Muscle layer of colon (tissue), 2 donors: ENCODE measurements at regions not wholly inside any gene's neighbourhood (a gene's known extent, or its start where the extent isn't known, plus 50 kb on each side); places are given as distances from the start of the nearest gene placed in this dataset.

ENCODE experiments used
- H3K27ac ChIP-seq: one replicate; pipeline ENCODE4 v1.7.0; 2013; ENCODE audit warnings: low read depth, mild to moderate bottlenecking, low read length, moderate library complexity
- H3K27me3 ChIP-seq, 2 donors: one replicate each; pipeline ENCODE4 v1.7.0; 2013; ENCODE audit warnings: low read length in 2 of 2, mild to moderate bottlenecking in 2 of 2; ENCODE audit not compliant: insufficient read depth in 2 of 2, control insufficient read depth in 1 of 2
- H3K36me3 ChIP-seq: one replicate; pipeline ENCODE4 v1.7.0; 2013; ENCODE audit warnings: mild to moderate bottlenecking, low read length; ENCODE audit not compliant: insufficient read depth
- H3K4me1 ChIP-seq: one replicate; pipeline ENCODE4 v1.7.0; 2013; ENCODE audit warnings: mild to moderate bottlenecking, low read length; ENCODE audit not compliant: insufficient read depth
- H3K4me3 ChIP-seq, 2 donors: one replicate each; pipeline ENCODE4 v1.7.0; 2013; ENCODE audit warnings: low read length in 2 of 2, low read depth in 1 of 2, mild to moderate bottlenecking in 1 of 2, moderate library complexity in 1 of 2
- H3K9ac ChIP-seq: one replicate; pipeline ENCODE4 v1.7.0; 2013; ENCODE audit warnings: low read length
- H3K9me3 ChIP-seq: one replicate; pipeline ENCODE4 v1.7.0; 2013; ENCODE audit warnings: mild to moderate bottlenecking, low read length
- donor health status: abdominal sarcoma.
- donor health status: Adenocarcinoma of cecum.

DNA sequence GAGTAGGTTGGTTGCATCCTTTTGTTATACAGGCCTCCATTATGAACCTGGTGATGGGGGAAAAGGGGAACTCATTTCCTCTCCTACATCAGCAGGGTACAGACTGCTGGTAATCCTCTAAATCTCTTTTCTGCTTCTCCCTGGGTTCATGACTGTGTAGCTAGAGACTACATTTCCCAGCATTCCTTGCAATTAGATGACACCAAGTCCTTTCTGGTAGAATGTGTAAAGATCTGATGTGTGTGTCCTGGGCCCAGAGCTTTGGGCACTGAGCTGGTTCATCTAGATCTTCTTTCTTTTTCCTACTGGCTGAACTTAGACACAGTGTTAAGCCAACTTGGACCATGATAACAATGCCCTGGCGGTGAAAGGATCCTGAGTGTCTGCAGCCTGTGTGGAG is 104.7 kb upstream of the IFNGR1 start:
- H3K27me3 ChIP-seq = no peaks in the 10 kb centered on the region
- H3K36me3 ChIP-seq = no peaks in the 10 kb centered on the region
- no peaks in the 10 kb centered on the region for H3K9me3 ChIP-seq
- no peak overlapping the region for H3K27ac ChIP-seq
- H3K4me3 ChIP-seq = no peak overlapping the region
- H3K4me1 ChIP-seq = no peaks in the 10 kb centered on the region
- H3K9ac ChIP-seq = no peak overlapping the region

DNA sequence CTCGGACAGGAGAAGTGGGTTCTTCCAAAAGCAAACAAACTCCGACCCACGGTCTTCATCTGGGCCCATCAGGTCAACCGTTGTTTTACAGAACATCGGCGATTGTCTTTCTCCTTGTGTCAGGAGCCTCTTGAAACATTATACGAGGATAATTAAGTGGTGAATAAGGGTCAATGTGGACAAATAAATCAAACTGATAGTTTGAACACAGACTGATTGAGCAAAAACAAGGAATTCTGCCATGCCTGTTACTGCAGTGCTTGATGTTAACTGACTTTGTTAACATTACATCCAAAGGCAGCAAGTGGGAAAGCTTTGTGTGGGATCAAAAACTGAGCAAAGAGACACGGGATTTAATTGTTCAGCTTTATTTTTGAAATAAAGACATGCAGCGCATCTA is 101.1 kb upstream of the IFNGR1 start:
- no peaks in the 10 kb centered on the region for H3K36me3 ChIP-seq
- H3K27me3 ChIP-seq = no peaks in the 10 kb centered on the region
- no peaks in the 10 kb centered on the region for H3K4me1 ChIP-seq
- H3K9ac ChIP-seq = no peak overlapping the region
- no peak overlapping the region for H3K27ac ChIP-seq
- H3K9me3 ChIP-seq = no peaks in the 10 kb centered on the region
- H3K4me3 ChIP-seq = no peak overlapping the region

DNA sequence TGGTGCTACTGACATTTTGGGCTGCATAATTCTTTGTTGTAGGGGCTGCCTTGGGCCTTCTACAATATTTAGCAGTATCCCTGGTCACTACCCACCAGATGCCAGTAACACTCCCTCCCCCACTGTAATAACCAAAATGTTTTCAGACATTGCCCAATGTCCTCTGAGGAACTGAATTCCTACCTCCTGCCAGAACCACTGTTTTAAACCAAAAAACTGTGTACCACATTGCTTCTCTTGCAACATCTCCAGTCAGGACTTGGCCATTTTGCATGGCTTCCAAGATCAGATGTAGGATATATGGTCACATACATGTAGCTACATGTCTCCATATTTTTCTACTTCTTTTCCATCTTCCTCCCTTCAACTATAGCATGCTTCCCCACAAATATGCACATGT is 97.4 kb upstream of the IFNGR1 start:
- Histone ChIP-seq H3K36me3 (no peaks in the 10 kb centered on the region), H3K27ac (no peak overlapping the region), H3K9me3 (no peaks in the 10 kb centered on the region), H3K4me1 (peaks cover 5% of the 10 kb centered on the region), H3K4me3 (no peak overlapping the region), H3K27me3 (no peaks in the 10 kb centered on the region), H3K9ac (no peak overlapping the region)

DNA sequence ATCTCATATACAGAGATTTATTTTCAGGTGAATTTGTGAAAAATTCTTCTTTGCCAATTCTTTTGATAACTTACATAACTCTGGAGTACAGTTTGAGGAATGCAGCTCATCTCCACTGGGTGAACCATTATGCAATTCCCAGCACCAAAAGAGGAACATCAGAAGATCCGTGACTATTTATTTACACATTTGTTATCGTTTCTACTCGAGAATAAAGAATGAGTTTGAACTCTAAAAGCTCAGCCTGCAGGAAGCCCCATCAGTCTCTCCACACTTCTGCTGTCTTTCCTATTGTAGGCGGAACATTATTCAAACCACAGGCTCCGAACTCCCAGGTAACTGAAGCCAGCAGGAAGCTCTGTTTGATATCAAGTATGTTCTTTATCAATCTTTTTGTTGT is 95.9 kb upstream of the IFNGR1 start:
- Histone ChIP-seq H3K4me3 (no peak overlapping the region), H3K9ac (no peak overlapping the region), H3K27me3 (no peaks in the 10 kb centered on the region), H3K27ac (no peak overlapping the region), H3K36me3 (no peaks in the 10 kb centered on the region), H3K4me1 (peaks cover 5% of the 10 kb centered on the region), H3K9me3 (no peaks in the 10 kb centered on the region)

DNA sequence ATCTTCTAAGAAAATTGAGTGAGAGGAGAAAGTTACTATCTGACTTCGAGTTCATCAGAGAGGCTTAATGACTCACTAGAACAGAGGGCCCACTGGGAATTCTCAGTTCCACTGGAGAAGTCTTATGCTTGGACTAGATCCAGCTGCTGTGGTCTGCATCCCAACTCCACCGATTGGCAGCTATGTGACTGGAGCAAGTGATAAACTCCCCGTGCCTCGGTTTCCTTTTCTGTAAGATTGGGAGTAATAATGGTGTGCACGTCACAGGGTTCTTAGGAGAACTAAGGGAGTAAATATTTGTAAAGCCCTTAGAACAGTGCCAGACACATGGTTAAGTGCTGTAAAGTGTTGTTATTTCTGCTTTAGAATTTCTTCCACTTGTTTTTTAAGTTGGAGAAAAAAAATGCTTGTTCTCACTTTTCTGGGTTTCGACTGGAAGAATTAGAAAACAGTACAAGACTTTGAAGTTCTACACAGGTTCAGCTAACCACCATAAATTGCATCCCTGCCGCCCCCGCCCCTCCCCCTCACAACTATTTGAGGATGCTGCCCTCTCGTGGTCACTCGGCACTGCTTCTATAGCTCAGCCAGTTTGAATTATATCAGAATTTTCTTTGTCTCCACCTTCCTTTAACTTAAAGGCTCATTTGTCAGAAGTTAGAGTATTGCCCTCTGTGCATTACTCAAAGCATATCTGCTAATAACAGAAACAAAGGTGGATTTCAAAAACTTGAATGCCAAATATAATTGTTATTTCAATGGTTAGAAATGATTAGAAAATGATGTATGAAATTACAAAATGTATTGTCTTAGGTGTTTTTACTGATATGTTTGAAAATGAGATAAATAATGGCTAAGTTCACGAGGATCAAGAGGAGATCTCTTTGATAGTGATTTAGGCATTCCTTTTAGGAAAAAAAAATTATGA is 95.0 kb upstream of the IFNGR1 start:
- H3K27me3 ChIP-seq = no peaks in the 10 kb centered on the region
- no peak overlapping the region for H3K9ac ChIP-seq
- H3K4me3 ChIP-seq = peak overlapping the region in 1 of 2 donors; percentile 9
- H3K4me1 ChIP-seq = peaks cover 5% of the 10 kb centered on the region
- no peaks in the 10 kb centered on the region for H3K36me3 ChIP-seq
- no peak overlapping the region for H3K27ac ChIP-seq
- H3K9me3 ChIP-seq = no peaks in the 10 kb centered on the region

DNA sequence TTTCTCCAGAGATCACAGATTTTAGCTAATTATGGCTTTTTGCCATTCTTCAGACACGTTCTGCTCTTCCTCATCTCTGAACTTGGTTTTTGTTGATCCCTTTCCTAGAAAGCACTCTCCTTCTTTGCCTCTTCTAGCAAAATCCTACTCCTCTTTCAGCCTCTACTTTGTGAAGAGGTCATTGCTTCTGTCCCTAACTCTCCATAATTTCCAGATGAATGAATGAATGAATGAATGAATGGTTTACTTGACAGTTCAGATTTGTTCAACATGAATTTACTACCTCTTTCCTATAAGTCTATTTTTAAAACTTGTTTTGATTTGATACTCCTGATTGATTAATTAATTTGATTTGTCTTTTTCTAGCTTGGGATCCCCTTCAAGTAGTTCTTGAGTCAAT is 94.0 kb upstream of the IFNGR1 start:
- Histone ChIP-seq H3K9ac (no peak overlapping the region), H3K4me3 (no peak overlapping the region), H3K27me3 (no peaks in the 10 kb centered on the region), H3K4me1 (peaks cover 5% of the 10 kb centered on the region), H3K9me3 (no peaks in the 10 kb centered on the region), H3K27ac (no peak overlapping the region), H3K36me3 (no peaks in the 10 kb centered on the region)

DNA sequence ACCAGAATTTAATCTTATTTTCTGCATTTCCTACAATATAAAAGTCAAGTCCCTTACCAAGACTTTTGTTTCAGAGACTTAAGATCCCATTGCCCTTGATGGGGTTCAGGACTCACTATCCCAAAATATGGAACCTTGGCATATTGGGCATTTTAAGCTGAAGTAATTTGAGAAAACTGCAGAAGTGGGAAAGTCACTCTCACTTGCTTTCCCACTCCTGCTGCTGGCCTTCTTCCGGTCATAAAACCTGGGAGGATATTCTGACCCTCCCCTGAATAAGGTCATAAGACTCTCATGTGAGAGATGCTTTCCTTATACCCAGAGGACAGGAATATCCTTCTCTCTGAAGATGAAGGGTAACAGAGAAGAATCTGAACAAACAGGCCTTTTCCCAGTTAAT is 92.8 kb upstream of the IFNGR1 start:
- Histone ChIP-seq H3K4me1 (peaks cover 5% of the 10 kb centered on the region), H3K27ac (no peak overlapping the region), H3K36me3 (no peaks in the 10 kb centered on the region), H3K4me3 (no peak overlapping the region), H3K9me3 (no peaks in the 10 kb centered on the region), H3K27me3 (no peaks in the 10 kb centered on the region), H3K9ac (no peak overlapping the region)

DNA sequence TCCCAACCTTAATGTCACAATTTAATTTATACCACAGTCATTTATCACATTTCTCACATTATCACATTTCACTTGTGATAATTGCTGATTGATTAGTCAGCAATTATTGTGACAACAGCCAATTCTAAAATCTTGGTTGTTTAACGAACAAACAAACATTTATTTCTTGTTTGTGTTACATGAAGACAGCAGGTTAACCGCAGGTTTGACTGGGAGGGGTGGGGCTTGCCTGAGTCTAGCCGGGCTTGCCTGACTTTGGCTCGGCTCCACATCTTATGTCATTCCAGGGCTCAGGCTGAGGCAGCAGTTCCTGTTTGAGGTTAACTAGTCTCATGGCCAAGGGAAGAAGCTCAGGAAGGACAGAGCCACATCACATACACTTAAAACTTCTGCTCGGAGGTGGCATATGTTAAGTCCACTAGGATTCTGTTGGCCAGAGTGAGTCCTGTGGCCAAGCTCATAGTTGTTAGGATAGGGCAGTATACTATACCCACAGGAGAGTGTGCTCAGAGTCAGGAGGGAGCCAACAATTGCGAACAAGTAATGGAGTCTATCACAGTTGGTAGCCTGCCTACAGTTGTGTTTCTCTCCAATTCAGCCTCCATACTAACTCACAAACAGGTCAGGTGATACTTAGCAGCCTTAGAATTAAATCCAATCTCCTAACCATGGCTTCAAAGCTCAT is 90.0 kb upstream of the IFNGR1 start:
- Histone ChIP-seq H3K36me3 (no peaks in the 10 kb centered on the region), H3K9ac (no peak overlapping the region), H3K4me3 (no peak overlapping the region), H3K27me3 (no peaks in the 10 kb centered on the region), H3K27ac (no peak overlapping the region), H3K4me1 (peaks cover 5% of the 10 kb centered on the region), H3K9me3 (no peaks in the 10 kb centered on the region)

DNA sequence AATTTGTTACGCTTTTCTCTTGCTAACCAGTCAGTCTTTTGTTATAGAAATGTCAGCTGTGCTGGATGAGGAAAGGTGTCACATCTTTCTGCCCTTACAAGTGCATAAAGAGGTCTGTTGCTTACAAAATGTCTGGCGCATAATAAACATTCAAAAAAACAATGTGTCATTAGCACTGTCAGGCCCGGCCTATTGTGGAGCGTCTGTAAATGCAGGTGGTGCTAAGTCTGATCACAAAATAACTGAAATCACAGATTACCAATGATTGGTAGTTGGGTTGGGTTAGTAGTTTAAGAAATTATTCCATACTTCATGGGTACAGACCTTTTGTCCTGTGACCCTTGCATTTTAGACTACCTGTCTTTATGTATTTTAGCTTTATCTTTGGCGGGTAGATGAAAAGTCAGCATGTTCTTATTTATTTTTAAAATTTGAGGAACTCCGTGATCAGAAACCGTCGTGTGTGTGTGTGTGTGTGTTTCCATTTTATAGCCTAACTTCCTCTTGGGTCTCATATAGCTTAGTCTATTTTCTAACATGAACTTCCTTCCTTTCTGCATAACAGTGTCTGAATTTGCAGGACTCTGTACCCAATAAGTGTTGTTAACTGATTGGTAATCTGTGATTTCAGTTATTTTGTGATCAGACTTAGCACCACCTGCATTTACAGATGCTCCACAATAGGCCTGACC is 88.1 kb upstream of the IFNGR1 start:
- Histone ChIP-seq H3K9ac (no peak overlapping the region), H3K4me3 (no peak overlapping the region), H3K4me1 (no peaks in the 10 kb centered on the region), H3K27me3 (no peaks in the 10 kb centered on the region), H3K27ac (no peak overlapping the region), H3K36me3 (no peaks in the 10 kb centered on the region), H3K9me3 (no peaks in the 10 kb centered on the region)

DNA sequence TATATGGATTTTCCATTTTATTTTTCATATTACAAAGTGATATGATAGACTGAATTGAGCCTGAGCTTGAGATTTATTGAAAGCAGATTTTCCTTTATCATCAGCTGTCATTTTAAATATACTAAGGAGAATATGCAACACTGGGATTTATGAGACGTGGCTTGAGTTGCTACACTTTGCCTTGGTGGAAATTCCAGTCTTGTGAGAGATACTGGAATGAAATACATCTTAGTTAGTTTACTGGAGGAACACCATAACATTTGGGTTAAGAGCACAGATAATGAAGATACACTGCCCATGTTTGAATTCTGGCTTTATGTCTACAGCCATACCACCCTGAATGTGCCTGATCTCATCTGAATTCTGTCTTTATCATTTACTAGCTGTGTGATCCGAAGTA is 86.5 kb upstream of the IFNGR1 start:
- H3K4me1 ChIP-seq = no peaks in the 10 kb centered on the region

DNA sequence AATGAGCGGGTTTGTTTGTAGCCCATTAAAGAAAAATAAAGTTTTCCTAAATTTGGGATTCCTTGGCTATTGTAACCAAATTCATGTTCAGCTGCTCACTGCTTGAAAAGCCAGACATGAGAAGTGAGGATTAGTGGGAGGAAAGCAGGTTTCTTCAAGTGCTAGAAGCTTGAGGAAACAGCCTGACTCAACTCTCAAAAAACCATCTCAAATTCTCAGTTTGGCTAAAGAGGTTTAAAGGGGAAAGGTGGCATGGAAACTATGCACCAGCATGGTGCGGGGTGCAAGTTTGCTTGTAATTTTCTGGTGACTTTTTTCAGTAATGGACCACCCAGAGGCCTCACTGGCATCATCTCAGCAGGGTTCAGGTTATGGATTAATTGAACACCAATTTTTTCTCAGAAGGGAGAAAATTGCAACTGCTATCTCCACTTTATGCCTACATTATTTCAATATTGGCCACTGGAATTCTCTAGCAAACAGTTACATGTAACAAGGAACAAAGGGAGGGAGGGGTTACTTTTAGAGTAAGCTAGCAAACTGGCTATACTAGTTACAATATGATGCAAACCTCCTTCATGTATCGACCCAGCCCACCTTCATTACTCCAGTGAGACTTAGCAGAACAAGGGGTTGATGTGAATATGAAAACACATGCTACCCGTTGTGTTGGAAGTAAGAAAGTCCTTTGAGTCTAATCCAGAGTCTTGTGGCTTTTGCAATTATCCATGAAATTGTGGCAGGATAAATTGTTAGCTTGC is 85.0 kb upstream of the IFNGR1 start:
- H3K9ac ChIP-seq = no peak overlapping the region
- H3K27ac ChIP-seq = no peak overlapping the region
- no peaks in the 10 kb centered on the region for H3K27me3 ChIP-seq
- no peaks in the 10 kb centered on the region for H3K4me1 ChIP-seq
- no peaks in the 10 kb centered on the region for H3K9me3 ChIP-seq
- H3K36me3 ChIP-seq = no peaks in the 10 kb centered on the region
- no peak overlapping the region for H3K4me3 ChIP-seq

More for the DNA sequence above, 86.5 kb upstream of the IFNGR1 start:
- no peak overlapping the region for H3K9ac ChIP-seq
- no peaks in the 10 kb centered on the region for H3K27me3 ChIP-seq
- no peaks in the 10 kb centered on the region for H3K36me3 ChIP-seq
- H3K27ac ChIP-seq = no peak overlapping the region
- no peaks in the 10 kb centered on the region for H3K9me3 ChIP-seq
- H3K4me3 ChIP-seq = no peak overlapping the region
